ENCODE measurements at regions not wholly inside any gene's neighbourhood (a gene's known extent, or its start where the extent isn't known, plus 50 kb on each side); places are given as distances from the start of the nearest gene placed in this dataset.

DNA sequence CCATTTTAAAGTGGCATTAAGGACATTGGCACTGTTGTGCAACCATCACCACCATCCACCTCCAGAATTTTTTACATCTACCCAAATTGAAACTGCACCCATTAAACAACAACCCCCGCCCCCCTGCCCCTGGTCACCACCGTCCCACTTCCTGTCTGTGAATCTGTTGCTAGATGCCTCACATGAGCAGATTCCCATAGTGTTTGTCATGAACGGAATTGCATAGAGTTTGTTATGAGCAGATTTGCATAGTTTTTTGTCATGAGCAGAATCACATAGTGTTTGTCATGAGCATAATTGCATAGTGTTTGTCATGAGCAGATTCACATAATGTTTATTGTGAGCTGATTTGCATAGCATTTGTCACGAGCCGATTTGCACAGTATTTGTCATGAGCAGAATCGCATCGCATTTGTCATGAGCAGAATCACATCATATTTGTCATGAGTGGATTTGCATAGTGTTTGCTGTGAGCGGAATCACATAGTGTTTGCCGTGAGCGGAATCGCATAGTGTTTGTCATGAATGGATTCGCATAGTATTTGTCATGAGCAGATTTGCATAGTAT is 54.0 kb upstream of the GTF3A start:
- TF ChIP-seq, protein P1, sequence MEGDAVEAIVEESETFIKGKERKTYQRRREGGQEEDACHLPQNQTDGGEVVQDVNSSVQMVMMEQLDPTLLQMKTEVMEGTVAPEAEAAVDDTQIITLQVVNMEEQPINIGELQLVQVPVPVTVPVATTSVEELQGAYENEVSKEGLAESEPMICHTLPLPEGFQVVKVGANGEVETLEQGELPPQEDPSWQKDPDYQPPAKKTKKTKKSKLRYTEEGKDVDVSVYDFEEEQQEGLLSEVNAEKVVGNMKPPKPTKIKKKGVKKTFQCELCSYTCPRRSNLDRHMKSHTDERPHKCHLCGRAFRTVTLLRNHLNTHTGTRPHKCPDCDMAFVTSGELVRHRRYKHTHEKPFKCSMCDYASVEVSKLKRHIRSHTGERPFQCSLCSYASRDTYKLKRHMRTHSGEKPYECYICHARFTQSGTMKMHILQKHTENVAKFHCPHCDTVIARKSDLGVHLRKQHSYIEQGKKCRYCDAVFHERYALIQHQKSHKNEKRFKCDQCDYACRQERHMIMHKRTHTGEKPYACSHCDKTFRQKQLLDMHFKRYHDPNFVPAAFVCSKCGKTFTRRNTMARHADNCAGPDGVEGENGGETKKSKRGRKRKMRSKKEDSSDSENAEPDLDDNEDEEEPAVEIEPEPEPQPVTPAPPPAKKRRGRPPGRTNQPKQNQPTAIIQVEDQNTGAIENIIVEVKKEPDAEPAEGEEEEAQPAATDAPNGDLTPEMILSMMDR (IDR thresholded peaks at IDR 0.05; ENCODE audit: extremely low read depth, missing control alignments): no peak
- no peak for DNase-seq (ENCODE audit: low spot score)

DNA sequence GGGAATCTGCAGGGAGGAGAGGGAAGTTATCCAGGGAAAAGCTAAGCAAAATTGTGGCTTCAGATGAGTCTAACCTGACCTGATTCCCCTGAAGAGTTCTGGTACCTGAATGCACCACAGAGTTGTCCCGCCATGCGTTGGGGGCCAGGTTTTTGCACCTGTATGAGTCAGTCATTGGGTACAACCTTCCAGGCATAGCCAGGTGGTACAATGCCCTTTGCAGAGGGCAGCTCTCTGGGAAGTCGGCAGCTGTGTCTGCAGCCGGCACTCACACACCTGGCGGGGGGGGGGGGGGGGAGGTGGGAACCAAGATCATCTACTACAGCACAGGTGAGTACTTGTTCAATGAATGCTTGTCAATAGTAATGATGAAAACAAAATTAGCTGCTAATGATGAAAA is 52.5 kb upstream of the GTF3A start:
- TF ChIP-seq, protein P1 (IDR thresholded peaks at IDR 0.05; ENCODE audit: extremely low read depth, missing control alignments): no peak
- DNase-seq (ENCODE audit: low spot score): no peak

DNA sequence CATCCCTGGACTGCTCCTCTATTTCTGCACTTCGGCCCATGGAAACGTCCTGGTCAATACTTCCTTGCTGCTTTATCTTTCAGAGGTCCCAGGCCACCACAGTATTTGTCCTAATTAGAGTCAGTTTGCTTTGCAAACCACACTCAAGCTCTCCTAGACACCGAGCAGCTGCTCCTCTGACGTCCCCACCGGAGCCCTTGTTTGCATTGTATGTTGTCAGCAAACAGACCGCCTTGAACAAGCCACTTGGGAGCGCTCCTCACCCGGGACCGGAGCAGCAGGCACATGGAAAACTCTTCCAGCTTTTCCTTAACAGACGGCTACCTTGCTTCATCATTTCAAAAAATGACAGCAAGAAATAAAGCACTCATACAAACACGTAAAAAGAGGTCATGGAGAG is 51.5 kb upstream of the GTF3A start:
- TF ChIP-seq, protein P1 (IDR thresholded peaks at IDR 0.05; ENCODE audit: extremely low read depth, missing control alignments): no peak

DNA sequence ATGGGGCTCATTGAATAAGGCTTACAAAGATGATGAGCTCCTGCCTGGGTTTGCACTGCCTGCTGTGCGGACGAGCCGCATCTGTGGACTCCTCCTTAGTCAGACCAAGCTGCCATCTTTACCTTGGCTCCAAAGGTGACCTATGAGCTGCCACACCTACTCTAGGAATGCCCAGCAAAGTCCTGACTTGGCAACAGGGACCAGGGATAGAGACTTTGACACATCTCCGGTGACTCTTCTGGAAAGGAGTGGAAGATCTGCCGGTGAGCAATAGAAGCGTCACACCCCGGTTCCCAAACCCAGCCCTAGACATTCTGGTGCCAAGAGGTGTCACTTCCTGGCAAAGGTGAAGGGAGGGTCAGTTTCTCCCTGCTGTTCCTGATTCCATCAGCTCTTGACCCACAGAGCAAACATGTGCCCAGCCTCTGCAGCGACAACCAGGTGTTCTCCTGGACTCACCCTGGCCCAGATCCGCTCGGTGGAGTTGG is 50.2 kb upstream of the GTF3A start:
- TF ChIP-seq, protein P1 (IDR thresholded peaks at IDR 0.05; ENCODE audit: extremely low read depth, missing control alignments): no peak
- DNase-seq (ENCODE audit: low spot score): no peak

More for the DNA sequence above, 51.5 kb upstream of the GTF3A start:
- DNase-seq (ENCODE audit: low spot score): no peak
